GM18508 (cell line): ENCODE measurements at regions not wholly inside any gene's neighbourhood (a gene's known extent, or its start where the extent isn't known, plus 50 kb on each side); places are given as distances from the start of the nearest gene placed in this dataset.
"Not testable (repeated sequence)": the region's sequence is repeated elsewhere in the genome, so short reads cannot be mapped to it uniquely, and the experiment has no call there.

Source experiments
- ATAC-seq: cut with Tn5 transposase; IDR thresholded peaks from one replicate; pipeline ENCODE4 v1.9.1; 2021; ENCODE audit warnings: moderate number of reproducible peaks; ENCODE audit not compliant: insufficient read depth, unreplicated experiment

DNA sequence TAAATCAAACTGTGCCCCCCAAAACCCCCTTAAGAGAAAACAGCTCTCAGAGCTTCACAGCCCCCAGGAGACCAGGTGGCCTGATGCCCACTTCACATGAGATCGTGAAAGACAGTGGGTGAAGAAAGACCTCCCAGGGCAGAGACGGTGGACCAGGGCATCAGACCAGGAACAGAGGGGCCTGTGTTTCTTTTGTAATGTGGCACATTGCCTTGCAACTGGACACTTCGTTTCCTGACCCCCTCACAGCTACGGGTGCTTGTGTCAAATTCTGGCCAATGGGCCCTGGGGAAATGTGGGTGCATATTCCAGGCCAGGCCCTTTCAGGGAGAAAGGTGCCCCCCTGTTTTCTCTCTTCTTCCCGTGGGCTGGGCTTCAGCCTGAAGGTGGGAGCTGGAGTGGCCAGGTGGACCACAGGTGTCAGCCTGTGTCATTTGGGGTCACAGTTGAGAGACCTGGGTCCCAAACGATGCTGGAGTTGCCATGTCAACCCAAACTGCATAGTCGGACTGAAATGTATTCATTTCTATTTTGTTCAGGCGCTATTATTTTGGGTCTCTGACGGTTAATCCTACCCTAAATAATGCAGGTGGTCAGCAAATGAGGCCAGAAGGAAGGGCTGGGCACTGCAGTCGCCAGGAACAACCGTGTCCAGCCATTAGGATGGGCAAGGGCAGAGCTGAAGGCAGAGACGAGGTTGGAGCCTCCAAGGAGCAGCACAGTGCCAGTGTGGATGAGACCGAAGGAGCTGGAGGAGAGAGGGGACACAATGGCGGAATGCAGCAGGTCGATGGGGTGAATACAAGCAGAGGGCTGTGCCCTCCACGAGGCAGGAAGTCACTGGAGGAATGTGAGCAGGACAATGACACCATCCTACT, 338.2 kb downstream of the EIPR1 start:
- ATAC-seq, result no peak

DNA sequence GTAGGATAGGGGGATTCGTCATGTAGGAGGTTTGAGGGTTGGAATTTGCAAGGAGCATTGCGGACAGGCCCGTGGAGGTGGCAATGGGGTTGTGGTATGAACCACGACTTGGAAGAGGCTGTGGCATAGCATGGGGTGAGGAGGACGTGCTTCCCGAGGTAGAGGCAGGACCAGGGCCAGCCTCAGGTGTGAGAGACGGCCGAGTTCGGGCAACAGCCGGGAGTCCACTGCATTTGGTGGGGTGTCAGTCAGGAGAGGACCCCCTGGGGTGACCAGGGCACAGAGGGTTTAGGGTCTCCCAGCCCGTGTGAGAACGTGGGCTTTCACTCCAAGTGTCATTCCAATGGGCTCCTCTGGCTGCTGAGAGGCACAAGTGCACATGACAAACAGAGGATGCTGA, 339.0 kb downstream of the EIPR1 start:
- ATAC-seq, result no peak

DNA sequence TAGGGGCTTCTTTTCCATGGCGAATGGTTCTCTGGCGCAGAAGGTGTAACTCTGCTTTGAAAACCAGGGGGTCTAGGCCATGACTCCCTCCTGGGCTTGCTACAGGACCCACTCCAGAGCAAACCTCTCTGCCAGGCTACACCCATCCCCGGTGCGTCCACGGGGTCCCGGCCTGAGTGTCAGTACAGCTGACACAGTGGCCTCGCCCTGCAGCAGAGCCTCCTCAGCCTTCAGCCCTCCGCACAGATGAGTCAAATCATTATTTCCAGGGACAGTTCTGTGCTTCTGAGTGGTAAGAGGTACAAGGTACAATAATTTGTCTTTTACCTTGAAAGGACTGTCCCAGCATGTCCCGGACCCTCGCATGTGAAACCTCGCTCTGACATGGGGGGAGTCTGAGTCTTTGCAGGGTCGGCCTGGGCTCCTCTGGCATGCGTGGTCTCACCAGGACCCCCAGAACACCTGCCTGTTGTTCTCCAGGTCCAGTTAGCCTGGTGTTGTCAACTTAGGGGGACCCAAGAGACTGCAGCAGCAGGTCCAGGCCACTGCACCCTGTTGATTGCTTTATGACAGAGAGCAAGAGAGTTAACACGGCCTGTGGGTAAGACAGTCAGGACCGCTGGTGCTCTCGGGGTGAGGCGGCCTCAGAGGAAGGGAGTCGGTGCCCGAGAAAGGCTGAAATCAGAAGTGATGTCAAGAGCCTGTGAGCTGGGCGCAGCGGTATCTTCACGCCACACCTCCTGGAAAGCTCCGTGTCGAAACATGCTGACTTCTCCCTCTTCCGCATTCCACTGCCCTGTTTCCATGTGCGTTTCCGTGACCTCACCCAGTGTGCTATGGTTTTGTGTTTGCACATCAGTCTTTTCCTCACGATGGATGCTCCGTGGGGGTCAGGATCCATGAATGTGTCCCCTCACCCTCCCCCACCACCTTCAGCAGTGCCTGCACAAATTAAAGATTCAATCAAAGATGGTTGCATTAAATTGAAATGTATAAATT, 340.1 kb downstream of the EIPR1 start:
- no peak for ATAC-seq

DNA sequence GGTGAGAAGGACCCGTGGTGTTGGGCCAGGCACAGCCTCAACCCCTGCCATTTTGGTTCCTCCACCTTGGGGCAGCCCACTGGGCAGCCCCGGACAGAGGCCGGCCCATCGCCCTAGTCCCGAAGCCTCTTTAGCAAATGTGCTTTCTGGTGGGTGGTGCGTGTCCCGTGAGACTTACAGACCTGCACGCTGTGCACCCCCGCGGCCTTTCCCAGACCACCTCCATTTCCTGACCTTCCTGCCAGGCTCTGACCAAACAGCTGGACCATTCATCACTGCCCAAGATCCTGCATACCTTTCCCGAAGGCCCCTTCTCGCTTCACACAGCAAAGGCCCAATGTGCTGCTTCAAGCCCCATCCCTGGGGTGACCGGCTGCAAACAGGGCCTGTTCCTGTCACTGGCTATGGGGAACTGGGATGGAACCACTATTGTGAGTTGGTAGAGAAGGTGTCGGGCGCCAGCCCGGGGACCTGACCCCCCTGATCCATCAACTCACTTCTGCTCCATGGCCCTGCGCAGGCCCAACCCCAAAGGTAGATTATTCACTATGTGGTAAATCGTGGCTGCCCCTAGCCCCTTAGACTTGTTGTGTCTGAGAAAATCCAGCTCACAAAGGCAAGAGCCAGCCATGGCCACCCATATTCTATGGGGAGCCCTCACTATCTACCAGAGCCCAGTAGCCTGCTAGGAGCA, 341.0 kb downstream of the EIPR1 start:
- ATAC-seq, result no peak

DNA sequence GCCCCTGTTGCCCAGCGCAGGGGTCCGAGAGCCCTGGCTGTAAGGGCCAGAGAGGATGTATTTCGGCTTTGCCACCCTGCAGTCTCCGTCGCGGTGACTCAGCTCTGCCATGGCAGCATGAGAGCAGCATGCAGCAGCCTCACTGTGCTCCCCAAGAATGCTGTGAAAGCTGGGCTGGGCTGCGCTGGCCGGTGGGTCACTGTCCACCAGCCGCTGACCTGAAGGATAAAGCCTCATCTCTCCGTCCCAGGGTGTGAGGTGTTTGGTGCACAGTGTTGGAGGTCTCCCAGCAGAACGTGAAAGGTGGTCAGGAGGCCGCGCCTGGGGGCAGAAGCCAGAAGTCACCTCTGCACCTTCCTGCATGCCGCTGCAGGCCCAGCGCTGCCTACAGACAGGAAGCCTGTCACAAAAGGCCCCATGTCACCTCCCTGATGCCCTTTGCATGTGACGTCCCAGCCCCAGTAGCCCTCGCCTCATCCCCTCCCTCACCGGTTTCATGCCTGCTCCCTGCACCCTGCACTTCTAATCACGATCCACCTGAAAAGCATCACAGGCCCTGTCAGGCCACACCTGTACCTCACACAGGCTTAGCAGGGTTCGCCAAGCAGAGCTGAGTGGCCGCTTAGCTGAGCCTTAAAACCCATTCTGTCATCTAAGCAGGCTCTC, 342.1 kb downstream of the EIPR1 start:
- ATAC-seq, result no peak

DNA sequence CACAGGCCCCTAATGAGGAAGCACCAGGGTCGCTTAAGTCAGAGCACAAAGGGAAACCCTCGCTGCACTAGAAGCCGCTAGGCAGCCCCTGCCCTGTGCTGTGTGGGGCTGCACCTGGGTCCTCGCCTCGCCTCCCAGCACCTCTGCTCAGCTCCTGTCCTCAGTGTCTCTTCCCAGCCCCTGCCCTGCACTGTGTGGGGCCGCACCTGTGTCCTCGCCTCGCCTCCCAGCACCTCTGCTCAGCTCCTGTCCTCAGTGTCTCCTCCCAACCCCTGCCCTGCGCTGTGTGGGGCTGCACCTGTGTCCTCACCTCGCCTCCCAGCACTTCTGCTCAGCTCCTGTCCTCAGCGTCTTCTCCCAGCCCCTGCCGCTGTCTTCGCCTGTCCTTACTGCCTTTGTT, 342.8 kb downstream of the EIPR1 start:
- no peak for ATAC-seq

DNA sequence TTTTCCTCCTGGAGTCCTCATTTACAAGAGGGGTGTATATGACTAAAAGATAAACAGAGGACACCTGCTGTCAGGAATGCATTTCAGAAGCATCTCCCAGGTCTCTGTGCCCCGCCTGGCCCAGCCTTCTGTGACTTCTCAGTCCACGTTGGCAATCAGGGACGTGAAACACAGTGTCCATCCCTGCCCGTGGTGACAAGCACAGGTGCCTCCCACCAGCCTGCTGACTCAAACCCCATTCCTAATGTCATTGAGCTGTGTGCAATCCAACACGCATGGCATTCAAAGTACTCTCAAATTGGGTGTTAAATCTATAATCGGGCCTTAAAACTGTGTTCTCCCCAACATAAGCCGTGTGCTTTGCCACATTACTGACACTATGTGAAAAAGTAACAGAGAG, 343.2 kb downstream of the EIPR1 start:
- no peak for ATAC-seq

DNA sequence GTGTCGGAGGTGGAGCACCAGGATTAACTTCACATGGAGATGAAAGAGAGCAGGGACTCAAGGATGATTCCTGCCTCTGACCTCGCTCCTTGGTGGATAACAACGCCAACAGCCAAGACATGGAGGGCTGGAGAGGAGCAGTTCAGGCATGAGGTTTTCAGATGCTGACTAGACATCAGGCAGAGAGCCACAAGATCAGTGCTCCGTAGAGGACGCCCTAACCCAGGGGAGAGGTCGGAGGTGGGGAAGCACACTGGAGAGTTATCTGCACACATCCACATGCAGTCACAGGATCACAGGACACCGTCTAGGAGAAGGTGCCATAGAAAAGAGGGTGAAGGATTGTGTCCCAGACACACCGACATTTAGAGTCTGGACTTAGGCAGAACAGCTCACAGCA, 344.3 kb downstream of the EIPR1 start:
- ATAC-seq, result no peak

DNA sequence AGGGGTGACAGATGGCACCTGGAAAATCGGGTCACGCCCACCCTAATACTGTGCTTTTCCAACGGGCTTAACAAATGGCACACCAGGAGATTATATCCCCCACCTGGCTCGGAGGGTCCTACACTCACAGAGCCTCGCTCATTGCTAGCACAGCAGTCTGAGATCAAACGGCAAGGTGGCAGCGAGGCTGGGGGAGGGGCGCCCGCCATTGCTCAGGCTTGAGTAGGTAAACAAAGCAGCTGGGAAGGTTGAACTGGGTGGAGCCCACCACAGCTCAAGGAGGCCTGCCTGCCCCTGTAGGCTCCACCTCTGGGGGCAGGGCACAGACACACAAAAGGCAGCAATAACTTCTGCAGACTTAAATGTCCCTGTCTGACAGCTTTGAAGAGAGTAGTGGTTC, 346.8 kb downstream of the EIPR1 start:
- not testable (repeated sequence) for ATAC-seq

DNA sequence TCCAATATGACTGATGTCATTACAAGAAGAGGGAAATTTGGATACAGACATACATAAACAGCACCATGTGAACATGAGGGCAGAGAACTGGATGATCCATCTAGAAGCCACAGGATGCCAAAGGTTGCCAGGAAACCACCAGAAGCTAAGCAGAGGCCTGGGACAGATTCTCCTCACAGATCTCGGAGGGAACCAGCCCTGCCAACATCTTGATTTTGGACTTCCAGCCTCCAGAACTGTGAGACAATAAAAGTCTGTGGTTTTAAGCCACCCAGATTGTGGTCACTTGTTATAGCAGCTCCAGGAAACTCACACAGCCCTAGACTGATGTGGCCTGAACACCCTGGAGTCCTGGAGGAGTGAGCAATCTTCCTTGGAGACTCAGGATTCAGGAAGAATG, 351.6 kb downstream of the EIPR1 start:
- no peak for ATAC-seq

DNA sequence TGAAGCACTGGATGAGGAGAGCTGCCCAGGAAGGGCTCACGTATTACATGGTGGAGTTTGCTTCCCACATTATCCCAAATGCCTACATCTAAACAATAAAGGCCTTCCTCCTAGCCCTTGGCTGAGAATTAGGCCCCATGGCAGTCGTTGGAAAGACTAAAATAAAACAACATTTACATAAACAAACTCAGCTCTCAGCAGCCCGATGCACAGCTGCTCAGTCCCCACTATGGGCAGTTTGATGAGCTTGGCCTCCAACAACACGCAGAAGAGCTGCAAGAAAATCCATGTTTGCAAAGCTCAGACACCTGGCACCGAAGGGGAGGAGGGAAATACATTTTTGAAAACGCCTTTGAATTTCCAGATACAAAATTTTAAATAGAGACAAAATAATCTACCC, 352.4 kb downstream of the EIPR1 start:
- no peak for ATAC-seq

DNA sequence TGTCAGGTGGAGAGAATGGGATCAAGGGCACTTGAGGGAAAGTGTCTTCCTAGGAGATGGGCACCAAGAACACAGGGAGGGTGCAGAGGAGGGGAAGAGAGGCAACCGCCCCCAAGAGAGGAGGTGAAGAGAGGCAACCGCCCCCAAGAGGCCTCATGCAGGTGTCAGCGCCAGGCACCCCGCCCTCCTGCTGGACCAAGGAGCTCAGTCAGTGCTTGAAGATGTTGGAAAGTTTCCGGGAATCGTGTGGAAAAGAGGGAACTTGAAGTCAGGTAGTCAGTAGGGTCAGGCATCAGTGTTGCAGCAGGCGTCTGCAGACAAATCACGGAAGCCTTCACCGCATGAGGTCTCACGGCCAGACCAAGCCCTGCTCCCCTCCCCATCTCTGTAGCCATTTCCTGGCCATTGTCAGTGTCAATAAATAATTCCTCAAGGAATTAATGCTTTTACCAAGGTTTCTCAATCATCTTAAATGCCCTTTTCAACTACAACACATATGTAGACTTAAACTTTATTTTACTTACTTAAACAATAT, 353.1 kb downstream of the EIPR1 start:
- no peak for ATAC-seq

DNA sequence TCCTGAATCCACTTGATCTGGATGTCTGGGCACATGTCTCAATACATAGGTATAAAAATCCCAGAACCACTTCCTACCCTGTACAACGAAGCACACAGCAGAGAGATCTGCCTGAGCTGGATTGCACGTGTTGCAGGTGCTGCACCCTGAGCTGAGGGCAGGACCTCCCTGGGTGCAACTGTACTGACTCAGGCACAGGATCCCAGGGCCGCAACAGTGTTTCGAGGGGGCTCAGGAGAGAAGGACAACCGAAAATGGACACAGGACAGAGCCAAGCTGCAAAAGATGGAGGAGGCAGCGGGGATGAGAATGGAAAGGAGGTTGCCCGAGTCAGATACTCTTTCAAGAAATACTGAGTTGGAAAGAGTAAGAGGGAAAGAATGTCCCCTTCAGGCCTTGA, 354.1 kb downstream of the EIPR1 start:
- ATAC-seq, result no peak

DNA sequence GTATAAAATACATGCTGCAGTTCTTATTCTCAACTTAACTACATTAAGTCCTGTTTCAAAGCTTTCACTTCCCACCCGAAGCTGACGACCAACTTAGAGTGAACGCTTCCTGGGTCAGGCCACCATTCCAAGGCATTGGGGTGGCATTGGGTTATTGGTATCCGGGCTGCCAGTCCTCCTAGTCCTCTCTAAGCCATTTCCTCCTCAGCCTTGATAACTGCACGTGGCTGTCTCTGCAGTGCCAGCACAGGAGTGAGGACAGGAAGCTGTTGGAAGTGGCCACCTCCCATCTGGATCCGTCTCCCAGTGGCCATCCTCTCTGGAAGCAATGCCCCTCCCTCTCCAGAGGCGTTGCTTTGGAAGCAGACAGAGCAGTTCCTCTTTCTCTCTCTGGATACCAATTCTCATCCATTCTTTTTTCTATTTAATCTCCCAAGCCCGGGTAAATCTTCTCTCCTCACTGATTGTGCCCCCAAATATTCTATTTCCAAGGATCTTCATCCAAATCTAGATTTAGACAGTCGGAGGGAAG, 354.7 kb downstream of the EIPR1 start:
- ATAC-seq, result no peak

DNA sequence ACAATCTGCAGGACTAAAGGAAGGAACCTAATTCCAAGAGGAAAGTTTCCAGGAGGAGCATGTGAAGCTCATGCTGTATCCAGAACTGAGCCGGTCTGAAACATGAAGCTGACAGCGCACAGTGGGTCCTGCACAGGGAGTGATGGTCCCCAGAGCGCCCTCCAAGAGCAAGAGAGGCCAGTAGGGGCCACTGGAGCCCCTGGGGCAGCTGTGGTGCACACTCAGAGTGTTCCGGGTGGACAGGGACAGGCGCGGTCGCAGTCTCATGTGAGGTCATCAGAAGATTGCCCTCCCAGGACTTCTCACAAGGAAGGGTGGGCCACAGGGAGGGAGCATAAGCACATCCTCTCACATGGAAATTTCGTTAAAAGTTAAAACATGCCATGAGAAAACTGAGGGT, 355.9 kb downstream of the EIPR1 start:
- no peak for ATAC-seq

DNA sequence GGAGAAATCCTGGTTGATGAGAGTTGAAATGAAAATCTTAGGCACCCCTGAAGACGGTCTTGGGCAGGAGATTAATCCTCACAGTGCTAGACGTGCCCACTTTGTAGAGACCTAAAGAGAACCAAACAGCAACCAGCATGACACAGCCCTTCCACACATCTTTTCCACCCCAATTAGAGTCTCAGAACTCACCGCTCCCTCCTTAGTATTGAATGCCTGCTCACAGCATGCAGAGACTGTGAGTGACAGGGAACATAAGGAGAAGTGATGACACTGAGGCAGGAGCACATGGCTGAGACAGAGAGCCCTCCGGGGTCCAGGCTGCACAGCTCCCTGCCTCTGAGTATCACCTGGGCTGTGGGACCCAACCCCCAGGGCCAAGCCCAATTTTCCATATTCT, 367.6 kb downstream of the EIPR1 start:
- ATAC-seq, result no peak

DNA sequence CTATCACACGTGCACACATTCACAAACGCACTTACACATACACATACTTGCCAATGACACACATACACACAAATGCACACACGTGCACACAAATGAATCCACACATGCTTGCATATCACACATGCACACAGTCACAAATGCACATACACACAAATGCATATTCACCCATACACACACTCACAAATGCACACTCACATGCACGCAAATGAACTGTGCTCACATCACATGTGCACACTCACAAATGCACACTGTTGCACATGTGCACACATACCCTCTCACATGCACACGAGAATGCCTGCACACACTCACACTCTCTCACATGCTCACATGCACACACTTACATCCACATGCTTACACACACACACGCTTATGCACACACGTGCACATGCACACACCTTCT, 368.1 kb downstream of the EIPR1 start:
- no peak for ATAC-seq

DNA sequence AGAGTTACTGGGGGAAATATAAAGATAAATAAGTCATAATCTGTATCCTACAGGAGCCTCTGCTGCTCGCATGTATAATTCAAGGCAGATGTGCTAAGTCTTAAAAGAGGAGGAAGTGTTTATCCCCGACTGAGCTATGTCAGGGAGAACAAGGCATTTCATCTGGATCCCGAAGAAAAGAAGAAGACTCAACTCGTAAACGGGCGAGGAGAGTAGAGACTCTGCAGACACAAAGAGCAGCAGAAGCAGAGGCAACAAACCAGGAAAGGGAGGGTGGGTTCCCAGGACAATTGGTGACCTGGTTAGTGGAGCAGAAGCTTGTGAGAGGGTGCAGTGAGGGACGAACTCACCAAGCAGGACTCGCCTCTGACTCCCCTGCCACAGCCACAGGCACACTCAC, 368.6 kb downstream of the EIPR1 start:
- ATAC-seq, result no peak

DNA sequence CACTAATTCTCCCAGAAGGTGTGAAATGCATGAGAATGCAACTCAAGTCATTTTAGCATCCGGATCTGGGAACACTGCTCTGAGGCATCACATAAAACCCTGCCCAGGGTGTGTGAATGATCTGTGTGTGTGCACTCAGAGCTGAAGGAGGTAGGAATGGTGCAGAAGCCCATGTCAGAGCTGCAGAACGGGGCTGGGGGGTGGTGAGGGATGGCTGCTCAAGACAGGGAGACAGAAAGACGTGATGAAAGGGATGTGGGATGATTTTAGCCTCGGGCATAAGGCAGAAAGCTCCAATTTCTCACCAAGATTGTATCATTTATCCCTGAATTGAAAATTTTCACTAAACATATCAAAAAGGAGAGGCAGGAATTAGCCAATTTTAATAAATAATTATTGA, 369.1 kb downstream of the EIPR1 start:
- no peak for ATAC-seq

DNA sequence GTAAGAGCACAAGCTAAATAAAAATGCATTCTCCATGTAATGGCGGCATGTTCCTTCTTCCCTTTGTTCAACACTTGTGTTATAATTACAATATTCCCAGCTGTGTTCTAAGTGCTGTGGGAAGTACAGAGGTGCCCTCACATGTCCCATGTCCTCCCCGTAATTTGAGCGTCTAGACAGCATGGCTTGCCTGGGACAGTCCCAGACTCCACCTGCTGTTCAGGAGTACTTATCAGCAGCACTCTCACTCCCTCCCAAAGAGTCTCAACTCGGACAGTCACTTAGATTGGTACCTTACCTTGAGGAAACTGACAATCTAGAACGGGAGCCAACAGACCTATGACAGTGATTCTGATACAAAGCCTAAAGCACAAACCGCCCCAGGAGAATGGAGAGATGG, 370.5 kb downstream of the EIPR1 start:
- no peak for ATAC-seq
